22Rv1 (cell line): ENCODE measurements at regions not wholly inside any gene's neighbourhood (a gene's known extent, or its start where the extent isn't known, plus 50 kb on each side); places are given as distances from the start of the nearest gene placed in this dataset.

Source experiments
- ZFX ChIP-seq: fragments of 450-650 bp; IDR thresholded peaks from 2 replicates; pipeline ENCODE4 v1.6.1; 2017; ENCODE audit warnings: antibody characterized with exemption, borderline replicate concordance
- TF ChIP-seq, protein P1 (sequence below): fragments of 450-650 bp; IDR thresholded peaks from 2 replicates; pipeline ENCODE4 v1.5.1; 2017; ENCODE audit warnings: mild to moderate bottlenecking

DNA sequence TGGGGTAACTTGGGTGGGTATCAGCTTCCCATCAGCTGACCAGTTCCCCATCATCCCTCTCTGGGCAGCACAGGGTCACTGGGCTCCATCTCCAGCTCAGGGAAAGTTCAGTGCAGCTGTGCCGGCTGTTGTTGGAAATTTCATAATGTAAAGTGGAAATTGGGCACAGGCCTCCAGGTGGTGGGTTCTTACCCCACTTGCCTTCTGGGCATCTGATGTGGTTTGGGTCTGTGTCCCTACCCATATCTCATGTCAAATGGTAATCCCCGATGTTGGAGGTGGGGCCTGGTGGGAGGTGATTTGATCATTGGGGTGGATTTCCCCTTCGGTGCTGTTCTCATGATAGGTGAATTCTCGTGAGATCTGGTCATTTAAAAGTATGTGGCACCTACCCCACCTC is 59.7 kb upstream of the PSEN2 start:
- TF ChIP-seq, protein P1, sequence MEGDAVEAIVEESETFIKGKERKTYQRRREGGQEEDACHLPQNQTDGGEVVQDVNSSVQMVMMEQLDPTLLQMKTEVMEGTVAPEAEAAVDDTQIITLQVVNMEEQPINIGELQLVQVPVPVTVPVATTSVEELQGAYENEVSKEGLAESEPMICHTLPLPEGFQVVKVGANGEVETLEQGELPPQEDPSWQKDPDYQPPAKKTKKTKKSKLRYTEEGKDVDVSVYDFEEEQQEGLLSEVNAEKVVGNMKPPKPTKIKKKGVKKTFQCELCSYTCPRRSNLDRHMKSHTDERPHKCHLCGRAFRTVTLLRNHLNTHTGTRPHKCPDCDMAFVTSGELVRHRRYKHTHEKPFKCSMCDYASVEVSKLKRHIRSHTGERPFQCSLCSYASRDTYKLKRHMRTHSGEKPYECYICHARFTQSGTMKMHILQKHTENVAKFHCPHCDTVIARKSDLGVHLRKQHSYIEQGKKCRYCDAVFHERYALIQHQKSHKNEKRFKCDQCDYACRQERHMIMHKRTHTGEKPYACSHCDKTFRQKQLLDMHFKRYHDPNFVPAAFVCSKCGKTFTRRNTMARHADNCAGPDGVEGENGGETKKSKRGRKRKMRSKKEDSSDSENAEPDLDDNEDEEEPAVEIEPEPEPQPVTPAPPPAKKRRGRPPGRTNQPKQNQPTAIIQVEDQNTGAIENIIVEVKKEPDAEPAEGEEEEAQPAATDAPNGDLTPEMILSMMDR = no peak
- no peak for TF ChIP-seq ZFX
